ENCODE measurements at regions not wholly inside any gene's neighbourhood (a gene's known extent, or its start where the extent isn't known, plus 50 kb on each side); places are given as distances from the start of the nearest gene placed in this dataset.

- POLR2A ChIA-PET, result interaction anchor here (2.3 kb wide), 1 partner anchor 9 kb away, joined by 9 read pairs; no protein-coding TSS in a partner anchor
These were observed 75.2 kb upstream of the UBL3 start for GRCh38 chr13:29925457-29926097.

GRCh38 chr13:29924482-29925350, 74.3 kb upstream of the UBL3 start:
- intact Hi-C loops (cut with micrococcal nuclease), result loop anchor here (1.0 to 2.0 kb wide), 2 partner anchors 11 to 74 kb away; partner anchors contain the start of gene UBL3
- Mint-ChIP-seq H3K36me3 (no peaks in the 10 kb centered on the region), H3K4me3 (no peak overlapping the region), H3K9me3 (no peaks in the 10 kb centered on the region), H3K27ac (no peak overlapping the region), H3K4me1 (ENCODE audit: low read depth) (peaks cover 24% of the 10 kb centered on the region), H3K27me3 (no peaks in the 10 kb centered on the region)
- no peak for DNase-seq
- POLR2A ChIA-PET, result interaction anchor here (0.7 to 2.3 kb wide), 3 partner anchors 10 to 78 kb away, joined by 3 to 9 read pairs (median 6); partner anchors contain the start of gene UBL3
- CTCF ChIA-PET, result interaction anchor here (0.6 to 5.0 kb wide), 21 partner anchors 11 to 417 kb away, joined by 3 to 64 read pairs (median 5); no protein-coding TSS in a partner anchor

More at GRCh38 chr13:29925457-29926097, 75.2 kb upstream of the UBL3 start:
- intact Hi-C loops (cut with micrococcal nuclease), result loop anchor here (2.0 kb wide), 1 partner anchor 75 kb away; the partner anchor contains the start of gene UBL3
- CTCF ChIA-PET, result interaction anchor here (1.0 to 5.0 kb wide), 9 partner anchors 10 to 189 kb away, joined by 3 to 64 read pairs (median 12); no protein-coding TSS in a partner anchor
- Mint-ChIP-seq H3K27me3 (no peaks in the 10 kb centered on the region), H3K27ac (no peak overlapping the region), H3K4me1 (ENCODE audit: low read depth) (peaks cover 24% of the 10 kb centered on the region), H3K9me3 (no peaks in the 10 kb centered on the region), H3K36me3 (no peaks in the 10 kb centered on the region), H3K4me3 (no peak overlapping the region)
- no peak for DNase-seq

GRCh38 chr13:29923554-29924481, 73.4 kb upstream of the UBL3 start:
- POLR2A ChIA-PET, result interaction anchor here (0.7 to 2.3 kb wide), 4 partner anchors 11 to 77 kb away, joined by 3 to 9 read pairs (median 4); partner anchors contain the start of gene UBL3
- DNase-seq, result peak; percentile 87
- Mint-ChIP-seq H3K27ac (no peak overlapping the region), H3K4me3 (no peak overlapping the region), H3K9me3 (no peaks in the 10 kb centered on the region), H3K4me1 (ENCODE audit: low read depth) (peaks cover 25% of the 10 kb centered on the region), H3K36me3 (no peaks in the 10 kb centered on the region), H3K27me3 (no peaks in the 10 kb centered on the region)
- CTCF ChIA-PET, result interaction anchor here (0.6 to 5.0 kb wide), 32 partner anchors 9 to 416 kb away, joined by 3 to 64 read pairs (median 4); no protein-coding TSS in a partner anchor
- intact Hi-C loops (cut with micrococcal nuclease), result loop anchor here (1.0 to 2.0 kb wide), 3 partner anchors 11 to 73 kb away; partner anchors contain the start of gene UBL3

GRCh38 chr13:29922896-29923295, 72.5 kb upstream of the UBL3 start:
- H3K9me3 Mint-ChIP-seq, result no peaks in the 10 kb centered on the region
- ChIA-PET POLR2A (no interaction called here), CTCF (interaction anchor here (0.9 to 5.0 kb wide), 10 partner anchors 12 to 192 kb away, joined by 3 to 64 read pairs (median 3); no protein-coding TSS in a partner anchor)
- no peak overlapping the region for H3K4me3 Mint-ChIP-seq
- DNase-seq, result no peak
- no peak overlapping the region for H3K27ac Mint-ChIP-seq
- H3K36me3 Mint-ChIP-seq, result no peaks in the 10 kb centered on the region
- intact Hi-C loops (cut with micrococcal nuclease), result loop anchor here (2.0 kb wide), 1 partner anchor 16 kb away; no protein-coding TSS in a partner anchor
- H3K4me1 Mint-ChIP-seq (ENCODE audit: low read depth), result peaks cover 30% of the 10 kb centered on the region
- no peaks in the 10 kb centered on the region for H3K27me3 Mint-ChIP-seq

GRCh38 chr13:29922281-29922821, 71.9 kb upstream of the UBL3 start:
- no peak overlapping the region for H3K27ac Mint-ChIP-seq
- no peak overlapping the region for H3K4me3 Mint-ChIP-seq
- intact Hi-C loops (cut with micrococcal nuclease), result loop anchor here (2.0 kb wide), 1 partner anchor 16 kb away; no protein-coding TSS in a partner anchor
- H3K36me3 Mint-ChIP-seq, result no peaks in the 10 kb centered on the region
- ChIA-PET POLR2A (no interaction called here), CTCF (interaction anchor here (0.6 to 5.0 kb wide), 7 partner anchors 12 to 1277 kb away, joined by 3 to 64 read pairs (median 3); no protein-coding TSS in a partner anchor)
- peaks cover 30% of the 10 kb centered on the region for H3K4me1 Mint-ChIP-seq (ENCODE audit: low read depth)
- DNase-seq, result no peak
- no peaks in the 10 kb centered on the region for H3K9me3 Mint-ChIP-seq
- H3K27me3 Mint-ChIP-seq, result no peaks in the 10 kb centered on the region

- ChIA-PET POLR2A (no interaction called here), CTCF (interaction anchor here (0.7 to 5.0 kb wide), 4 partner anchors 14 to 151 kb away, joined by 3 to 64 read pairs (median 4); no protein-coding TSS in a partner anchor)
- no peaks in the 10 kb centered on the region for H3K36me3 Mint-ChIP-seq
- H3K9me3 Mint-ChIP-seq, result no peaks in the 10 kb centered on the region
- H3K27me3 Mint-ChIP-seq, result no peaks in the 10 kb centered on the region
- no peak overlapping the region for H3K4me3 Mint-ChIP-seq
- H3K27ac Mint-ChIP-seq, result no peak overlapping the region
- no peak for DNase-seq
- H3K4me1 Mint-ChIP-seq (ENCODE audit: low read depth), result peaks cover 30% of the 10 kb centered on the region
- intact Hi-C loops (cut with micrococcal nuclease), result no loop called here
These were observed 71.1 kb upstream of the UBL3 start for GRCh38 chr13:29921542-29921941.

GRCh38 chr13:29920025-29920643, 69.7 kb upstream of the UBL3 start:
- Mint-ChIP-seq H3K27ac (no peak overlapping the region), H3K36me3 (no peaks in the 10 kb centered on the region), H3K9me3 (no peaks in the 10 kb centered on the region), H3K4me1 (ENCODE audit: low read depth) (peaks cover 25% of the 10 kb centered on the region), H3K27me3 (no peaks in the 10 kb centered on the region), H3K4me3 (no peak overlapping the region)
- intact Hi-C loops (cut with micrococcal nuclease), result no loop called here
- CTCF ChIA-PET, result interaction anchor here (0.6 to 1.2 kb wide), 3 partner anchors 151 to 681 kb away, joined by 3 read pairs; no protein-coding TSS in a partner anchor
- DNase-seq, result no peak
- POLR2A ChIA-PET, result no interaction called here

GRCh38 chr13:29918845-29919244, 68.4 kb upstream of the UBL3 start:
- CTCF ChIA-PET, result no interaction called here
- Mint-ChIP-seq H3K9me3 (no peaks in the 10 kb centered on the region), H3K36me3 (no peaks in the 10 kb centered on the region), H3K27me3 (no peaks in the 10 kb centered on the region), H3K4me3 (no peak overlapping the region), H3K4me1 (ENCODE audit: low read depth) (peaks cover 18% of the 10 kb centered on the region), H3K27ac (no peak overlapping the region)
- DNase-seq, result no peak
- intact Hi-C loops (cut with micrococcal nuclease), result no loop called here
- POLR2A ChIA-PET, result no interaction called here

GRCh38 chr13:29917650-29918049, 67.2 kb upstream of the UBL3 start:
- H3K4me3 Mint-ChIP-seq, result no peak overlapping the region

GRCh38 chr13:29914581-29914980, 64.2 kb upstream of the UBL3 start:
- H3K4me1 Mint-ChIP-seq (ENCODE audit: low read depth), result peaks cover 6% of the 10 kb centered on the region
- POLR2A ChIA-PET, result no interaction called here
- no peaks in the 10 kb centered on the region for H3K9me3 Mint-ChIP-seq
- intact Hi-C loops (cut with micrococcal nuclease), result no loop called here
- H3K27ac Mint-ChIP-seq, result no peak overlapping the region
- no peak for DNase-seq
- no peaks in the 10 kb centered on the region for H3K27me3 Mint-ChIP-seq
- no peak overlapping the region for H3K4me3 Mint-ChIP-seq
- CTCF ChIA-PET, result no interaction called here
- no peaks in the 10 kb centered on the region for H3K36me3 Mint-ChIP-seq

More at GRCh38 chr13:29917650-29918049, 67.2 kb upstream of the UBL3 start:
- Mint-ChIP-seq H3K4me1 (ENCODE audit: low read depth) (peaks cover 6% of the 10 kb centered on the region), H3K9me3 (no peaks in the 10 kb centered on the region), H3K27me3 (no peaks in the 10 kb centered on the region), H3K36me3 (no peaks in the 10 kb centered on the region), H3K27ac (no peak overlapping the region)
- no peak for DNase-seq
- intact Hi-C loops (cut with micrococcal nuclease), result no loop called here
- ChIA-PET POLR2A (no interaction called here), CTCF (no interaction called here)
